Upper lobe of left lung (tissue), 6 donors: ENCODE measurements at regions not wholly inside any gene's neighbourhood (a gene's known extent, or its start where the extent isn't known, plus 50 kb on each side); places are given as distances from the start of the nearest gene placed in this dataset.

Experiments used
- ATAC-seq, 2 donors: fragments of 200-7000 bp; cut with Tn5 transposase; one replicate each; pipeline ENCODE4 v1.9.1; 2022; ENCODE audit warnings: mild to moderate bottlenecking in 2 of 2, moderate library complexity in 2 of 2; ENCODE audit not compliant: low FRiP score in 2 of 2
- DNase-seq, 2 donors: peaks; one replicate each; pipeline ENCODE4 v3.0.0-alpha.2; 2019 to 2020
- H3K27ac ChIP-seq, 4 donors: fragments of 200-600 bp; sonication (generic); one replicate each; pipeline ENCODE4 v1.5.1; 2016 to 2019
- H3K27me3 ChIP-seq, 4 donors: fragments of 200-600 bp; sonication (generic); one replicate each; pipeline ENCODE4 v1.5.1; 2017 to 2019
- H3K36me3 ChIP-seq, 4 donors: fragments of 200-600 bp; sonication (generic); one replicate each; pipeline ENCODE4 v1.5.1; 2016 to 2019
- H3K4me1 ChIP-seq, 4 donors: fragments of 200-600 bp; sonication (generic); one replicate each; pipeline ENCODE4 v1.5.1; 2018 to 2019
- H3K4me3 ChIP-seq, 4 donors: fragments of 200-600 bp; sonication (generic); one replicate each; pipeline ENCODE4 v1.5.1; 2017 to 2019; ENCODE audit warnings: mild to moderate bottlenecking in 2 of 4, moderate library complexity in 1 of 4
- H3K9me3 ChIP-seq, 4 donors: fragments of 200-600 bp; sonication (generic); one replicate each; pipeline ENCODE4 v1.5.1; 2018 to 2019
- CTCF ChIP-seq, 6 experiments: fragments of 450-650 bp in 4 of 6; fragments of 200-600 bp in 2 of 6; sonication (generic) in 2 of 6; IDR thresholded peaks; one replicate each; pipeline ENCODE4 v1.5.1; 2016 to 2019; ENCODE audit warnings: antibody characterized with exemption in 6 of 6
- EP300 ChIP-seq, 4 donors: sonication (generic); formaldehyde crosslinking; IDR thresholded peaks; one replicate each; pipeline ENCODE4 v1.5.1; 2017; ENCODE audit warnings: antibody characterized with exemption in 4 of 4, control low read depth in 2 of 4
- POLR2A ChIP-seq, 4 donors: fragments of 450-650 bp; IDR thresholded peaks; one replicate each; pipeline ENCODE4 v1.5.1; 2016 to 2017; ENCODE audit warnings: antibody characterized with exemption in 4 of 4, mild to moderate bottlenecking in 2 of 4
- POLR2AphosphoS5 ChIP-seq, 2 donors: sonication (generic); formaldehyde crosslinking; IDR thresholded peaks; one replicate each; pipeline ENCODE4 v1.5.1; 2017; ENCODE audit warnings: antibody characterized with exemption in 2 of 2
- WGBS, 2 donors: methylation state at CpG; one replicate each; pipeline ENCODE4 v1.1.5; 2017 to 2018; 5-methylcytosine and 5-hydroxymethylcytosine counted together
- donor health status: DM: no; HTN: no; CAD: no; lungs with moderate emphysema.
- donor health status: DM: no; HTN: yes; CAD: no; lungs with severe emphysema.

- H3K27me3 ChIP-seq: no peaks in the 10 kb centered on the region
- WGBS, 2 donors: 68 to 72% methylated on average over 2 of the region's 2 CpGs
- H3K27ac ChIP-seq: no peak overlapping the region
- no peaks in the 10 kb centered on the region for H3K36me3 ChIP-seq
- DNase-seq (no peak), ATAC-seq (no peak)
- H3K4me3 ChIP-seq: no peak overlapping the region
- no peaks in the 10 kb centered on the region for H3K4me1 ChIP-seq
- no peaks in the 10 kb centered on the region for H3K9me3 ChIP-seq
- TF ChIP-seq EP300 (IDR thresholded peaks at IDR 0.05) (no peak), POLR2AphosphoS5 (IDR thresholded peaks at IDR 0.05) (no peak), POLR2A (IDR thresholded peaks at IDR 0.05) (no peak)
These were observed 97.1 kb upstream of the EPHA7 start for GRCh38 chr6:93516441-93516840.

GRCh38 chr6:93515736-93516135 lies 96.4 kb upstream of the EPHA7 start:
- Histone ChIP-seq H3K4me3 (no peak overlapping the region), H3K27me3 (no peaks in the 10 kb centered on the region), H3K4me1 (no peaks in the 10 kb centered on the region), H3K27ac (no peak overlapping the region), H3K36me3 (no peaks in the 10 kb centered on the region), H3K9me3 (no peaks in the 10 kb centered on the region)
- TF ChIP-seq POLR2A (IDR thresholded peaks at IDR 0.05) (no peak), CTCF (IDR thresholded peaks at IDR 0.05) (no peak), POLR2AphosphoS5 (IDR thresholded peaks at IDR 0.05) (no peak), EP300 (IDR thresholded peaks at IDR 0.05) (no peak)
- DNase-seq (no peak), ATAC-seq (no peak)
- WGBS, 2 donors: 32 to 50% methylated on average over 2 of the region's 2 CpGs

GRCh38 chr6:93498713-93499112 lies 79.4 kb upstream of the EPHA7 start:
- WGBS, 2 donors: 84 to 95% methylated on average over 4 of the region's 4 CpGs
- Histone ChIP-seq H3K27ac (no peak overlapping the region), H3K4me1 (no peaks in the 10 kb centered on the region), H3K36me3 (no peaks in the 10 kb centered on the region), H3K4me3 (no peak overlapping the region), H3K9me3 (no peaks in the 10 kb centered on the region), H3K27me3 (no peaks in the 10 kb centered on the region)
- no peak for DNase-seq
- TF ChIP-seq POLR2AphosphoS5 (IDR thresholded peaks at IDR 0.05) (no peak), EP300 (IDR thresholded peaks at IDR 0.05) (no peak), CTCF (IDR thresholded peaks at IDR 0.05) (no peak), POLR2A (IDR thresholded peaks at IDR 0.05) (no peak)
- no peak for ATAC-seq

GRCh38 chr6:93496548-93496947 lies 77.2 kb upstream of the EPHA7 start:
- no peak for ATAC-seq
- no peak overlapping the region for H3K4me3 ChIP-seq
- no peak for DNase-seq
- no peaks in the 10 kb centered on the region for H3K27me3 ChIP-seq
- no peaks in the 10 kb centered on the region for H3K4me1 ChIP-seq
- H3K9me3 ChIP-seq: no peaks in the 10 kb centered on the region
- no peaks in the 10 kb centered on the region for H3K36me3 ChIP-seq
- no peak for TF ChIP-seq POLR2AphosphoS5 (IDR thresholded peaks at IDR 0.05)
- 28 to 43% methylated on average over 2 of the region's 2 CpGs for WGBS, 2 donors
- H3K27ac ChIP-seq: no peak overlapping the region

GRCh38 chr6:93494057-93494456 lies 74.7 kb upstream of the EPHA7 start:
- 85 to 86% methylated on average over 3 of the region's 3 CpGs for WGBS, 2 donors
- Histone ChIP-seq H3K9me3 (no peaks in the 10 kb centered on the region), H3K4me3 (no peak overlapping the region), H3K4me1 (no peaks in the 10 kb centered on the region), H3K27ac (no peak overlapping the region), H3K36me3 (no peaks in the 10 kb centered on the region), H3K27me3 (no peaks in the 10 kb centered on the region)
- DNase-seq (no peak), ATAC-seq (no peak)
- TF ChIP-seq EP300 (IDR thresholded peaks at IDR 0.05): no peak
- TF ChIP-seq CTCF (IDR thresholded peaks at IDR 0.05): no peak
- TF ChIP-seq POLR2AphosphoS5 (IDR thresholded peaks at IDR 0.05): no peak
- no peak for TF ChIP-seq POLR2A (IDR thresholded peaks at IDR 0.05)

- no peak for DNase-seq
- Histone ChIP-seq H3K4me1 (no peaks in the 10 kb centered on the region), H3K36me3 (no peaks in the 10 kb centered on the region), H3K4me3 (no peak overlapping the region), H3K27ac (no peak overlapping the region), H3K27me3 (no peaks in the 10 kb centered on the region), H3K9me3 (no peaks in the 10 kb centered on the region)
- no peak for TF ChIP-seq CTCF (IDR thresholded peaks at IDR 0.05)
- TF ChIP-seq EP300 (IDR thresholded peaks at IDR 0.05): no peak
- TF ChIP-seq POLR2AphosphoS5 (IDR thresholded peaks at IDR 0.05): no peak
- no peak for TF ChIP-seq POLR2A (IDR thresholded peaks at IDR 0.05)
- ATAC-seq: no peak
- WGBS, 2 donors: 81 to 90% methylated on average over 5 of the region's 5 CpGs
These were observed 55.4 kb upstream of the EPHA7 start for GRCh38 chr6:93474733-93475179.
